ENCODE measurements at regions not wholly inside any gene's neighbourhood (a gene's known extent, or its start where the extent isn't known, plus 50 kb on each side); places are given as distances from the start of the nearest gene placed in this dataset.

DNA sequence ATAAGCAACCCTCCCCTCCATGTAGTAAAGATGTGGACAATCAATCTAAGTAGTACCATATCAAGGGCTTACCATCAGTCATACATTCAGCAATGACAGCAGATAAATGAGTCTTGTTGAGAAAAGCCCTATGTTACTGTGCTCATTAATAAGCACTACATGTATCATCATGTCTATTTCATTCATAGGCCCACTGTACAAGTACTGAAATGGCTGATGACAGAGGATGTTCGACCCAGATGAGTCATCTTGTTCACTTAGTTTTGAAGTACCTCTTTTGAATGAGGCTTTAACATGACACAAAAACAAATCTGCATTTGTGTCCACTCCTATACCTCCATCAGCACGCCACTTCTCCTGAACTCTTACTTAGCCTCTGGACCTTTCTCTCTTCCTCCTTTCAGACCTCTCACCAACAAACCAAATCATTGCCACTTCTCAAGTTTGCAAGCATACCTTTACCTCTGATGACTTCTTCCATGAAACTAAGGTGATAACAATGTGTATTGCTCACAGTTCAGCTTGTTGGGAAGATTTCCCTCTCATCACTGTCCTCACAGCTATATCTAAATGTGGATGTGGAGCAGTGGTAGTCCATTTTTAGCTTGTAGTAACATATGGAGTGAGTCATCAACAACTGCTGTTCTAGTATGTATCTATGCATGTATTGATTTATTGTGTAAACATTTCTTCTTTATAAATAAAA lies 921.0 kb upstream of the SLC39A10 start:
- no peak for TF ChIP-seq CTCF (IDR thresholded peaks at IDR 0.05)
- no peak for TF ChIP-seq EP300 (IDR thresholded peaks at IDR 0.05)
- TF ChIP-seq POLR2A (IDR thresholded peaks at IDR 0.05): no peak
- no peak for TF ChIP-seq POLR2AphosphoS5 (IDR thresholded peaks at IDR 0.05)

Measured in stomach (tissue), 4 donors.